DOHH2 (cell line): ENCODE measurements at regions not wholly inside any gene's neighbourhood (a gene's known extent, or its start where the extent isn't known, plus 50 kb on each side); places are given as distances from the start of the nearest gene placed in this dataset.

Source experiments
- H3F3A ChIP-seq: fragments of 200-600 bp; sonication (generic), shearing (Covaris generic); 2 replicates; pipeline ENCODE4 v1.6.0; 2016; ENCODE audit warnings: antibody characterized with exemption, mild to moderate bottlenecking; ENCODE audit not compliant: control insufficient read depth, insufficient read depth
- H3K27ac ChIP-seq: fragments of 200-600 bp; sonication (generic); 2 replicates; pipeline ENCODE4 v1.5.1; 2014; ENCODE audit warnings: low read depth, mild to moderate bottlenecking, low read length, moderate library complexity
- H3K27me3 ChIP-seq: fragments of 200-600 bp; sonication (generic); 2 replicates; pipeline ENCODE4 v1.6.1; 2014; ENCODE audit warnings: mild to moderate bottlenecking, low read length, mixed read lengths; ENCODE audit not compliant: control insufficient read depth
- H3K36me3 ChIP-seq: fragments of 200-600 bp; sonication (generic); 2 replicates; pipeline ENCODE4 v1.6.1; 2014; ENCODE audit warnings: mild to moderate bottlenecking, low read length, moderate library complexity, mixed read lengths; ENCODE audit not compliant: control insufficient read depth
- H3K4me1 ChIP-seq: fragments of 200-600 bp; sonication (generic); 2 replicates; pipeline ENCODE4 v1.6.1; 2014; ENCODE audit warnings: mild to moderate bottlenecking, low read length, mixed read lengths; ENCODE audit not compliant: control insufficient read depth
- H3K4me2 ChIP-seq: fragments of 200-600 bp; sonication (generic); 2 replicates; pipeline ENCODE4 v1.6.0; 2014; ENCODE audit warnings: mild to moderate bottlenecking, low read length, moderate library complexity
- H3K4me3 ChIP-seq: fragments of 200-600 bp; sonication (generic); 2 replicates; pipeline ENCODE4 v1.5.1; 2014; ENCODE audit warnings: mild to moderate bottlenecking, low read length, mixed read lengths
- H3K79me2 ChIP-seq: fragments of 200-600 bp; sonication (generic); 2 replicates; pipeline ENCODE4 v1.6.1; 2014; ENCODE audit warnings: mild to moderate bottlenecking, low read length, mixed read lengths; ENCODE audit not compliant: control insufficient read depth
- H3K9me2 ChIP-seq: fragments of 200-600 bp; sonication (generic); replicated peaks from 2 replicates; pipeline ENCODE4 v1.6.1; 2014; ENCODE audit warnings: mild to moderate bottlenecking, low read length, mixed read lengths; ENCODE audit not compliant: control insufficient read depth
- H3K9me3 ChIP-seq: fragments of 200-600 bp; sonication (generic); 2 replicates; pipeline ENCODE4 v1.6.1; 2014; ENCODE audit warnings: antibody characterized with exemption, low read length, mixed read lengths; ENCODE audit not compliant: control insufficient read depth, insufficient read depth
- H4K20me1 ChIP-seq: fragments of 200-600 bp; sonication (generic); 2 replicates; pipeline ENCODE4 v1.6.0; 2014; ENCODE audit warnings: low read depth, mild to moderate bottlenecking, antibody characterized with exemption, low read length, moderate library complexity; ENCODE audit not compliant: control insufficient read depth, insufficient read depth
- CTCF ChIP-seq: fragments of 200-600 bp; sonication (generic); IDR thresholded peaks from one replicate; pipeline ENCODE4 v1.5.1; 2014; ENCODE audit warnings: antibody characterized with exemption, mild to moderate bottlenecking, low read depth, low read length; ENCODE audit not compliant: poor library complexity, severe bottlenecking
- EZH2phosphoT487 ChIP-seq: fragments of 200-600 bp; sonication (generic); IDR thresholded peaks from 2 replicates; pipeline ENCODE4 v1.6.1; 2017; ENCODE audit warnings: borderline replicate concordance, mild to moderate bottlenecking, antibody characterized with exemption, low read length, moderate library complexity, mixed read lengths

GRCh38 chr2:160720098-160720497 is 226.5 kb upstream of the RBMS1 start:
- Histone ChIP-seq H3F3A (no peaks in the 10 kb centered on the region), H3K27ac (no peak overlapping the region), H3K79me2 (no peaks in the 10 kb centered on the region), H3K4me1 (no peaks in the 10 kb centered on the region), H3K4me3 (no peak overlapping the region), H3K4me2 (no peak overlapping the region), H3K9me2 (peaks cover 2% of the 10 kb centered on the region; the same call in 1 of the 2 replicates), H4K20me1 (no peaks in the 10 kb centered on the region), H3K9me3 (no peaks in the 10 kb centered on the region), H3K36me3 (no peaks in the 10 kb centered on the region), H3K27me3 (no peaks in the 10 kb centered on the region)
- TF ChIP-seq CTCF (no peak), EZH2phosphoT487 (no peak)

GRCh38 chr2:160721089-160722040 is 227.8 kb upstream of the RBMS1 start:
- H3K27ac ChIP-seq = no peak overlapping the region
- H3K27me3 ChIP-seq = no peaks in the 10 kb centered on the region
- H3F3A ChIP-seq = no peaks in the 10 kb centered on the region
- no peaks in the 10 kb centered on the region for H3K36me3 ChIP-seq
- peaks cover 2% of the 10 kb centered on the region; the same call in 1 of the 2 replicates for H3K9me2 ChIP-seq
- no peak for TF ChIP-seq CTCF
- TF ChIP-seq EZH2phosphoT487 = no peak
- H3K9me3 ChIP-seq = no peaks in the 10 kb centered on the region
- H3K4me1 ChIP-seq = no peaks in the 10 kb centered on the region
- no peaks in the 10 kb centered on the region for H3K79me2 ChIP-seq
- H4K20me1 ChIP-seq = no peaks in the 10 kb centered on the region
- no peak overlapping the region for H3K4me3 ChIP-seq
- H3K4me2 ChIP-seq = no peak overlapping the region

GRCh38 chr2:160726046-160726445 is 232.4 kb upstream of the RBMS1 start:
- Histone ChIP-seq H3K79me2 (no peaks in the 10 kb centered on the region), H3K27ac (no peak overlapping the region), H3K4me3 (no peak overlapping the region), H3F3A (no peaks in the 10 kb centered on the region), H4K20me1 (no peaks in the 10 kb centered on the region), H3K4me2 (no peak overlapping the region), H3K4me1 (no peaks in the 10 kb centered on the region), H3K27me3 (no peaks in the 10 kb centered on the region), H3K9me2 (no peaks in the 10 kb centered on the region), H3K36me3 (no peaks in the 10 kb centered on the region), H3K9me3 (no peaks in the 10 kb centered on the region)
- TF ChIP-seq CTCF (no peak), EZH2phosphoT487 (no peak)
